ENCODE measurements at regions not wholly inside any gene's neighbourhood (a gene's known extent, or its start where the extent isn't known, plus 50 kb on each side); places are given as distances from the start of the nearest gene placed in this dataset.

DNA sequence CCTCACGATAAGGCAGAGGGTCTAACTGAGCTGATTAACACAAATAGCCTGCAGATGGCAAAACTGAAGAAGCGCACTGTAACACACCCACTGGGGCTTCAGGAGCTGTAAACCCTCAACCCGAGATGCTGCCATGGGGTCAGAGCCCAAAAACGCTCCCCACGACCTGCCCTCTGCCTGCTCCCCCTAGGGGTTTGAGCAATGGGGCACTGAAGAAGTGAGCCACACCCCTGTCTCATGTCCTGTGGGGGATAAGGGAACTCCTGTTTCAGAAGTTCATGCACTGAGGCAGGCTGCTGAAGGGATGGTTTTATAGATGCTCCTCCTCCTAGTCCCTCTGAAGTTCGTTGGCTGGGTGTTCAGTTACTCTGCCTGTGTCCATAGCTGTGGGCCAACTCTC lies 105.9 kb upstream of the CELF4 start:
- TF ChIP-seq, protein P1, sequence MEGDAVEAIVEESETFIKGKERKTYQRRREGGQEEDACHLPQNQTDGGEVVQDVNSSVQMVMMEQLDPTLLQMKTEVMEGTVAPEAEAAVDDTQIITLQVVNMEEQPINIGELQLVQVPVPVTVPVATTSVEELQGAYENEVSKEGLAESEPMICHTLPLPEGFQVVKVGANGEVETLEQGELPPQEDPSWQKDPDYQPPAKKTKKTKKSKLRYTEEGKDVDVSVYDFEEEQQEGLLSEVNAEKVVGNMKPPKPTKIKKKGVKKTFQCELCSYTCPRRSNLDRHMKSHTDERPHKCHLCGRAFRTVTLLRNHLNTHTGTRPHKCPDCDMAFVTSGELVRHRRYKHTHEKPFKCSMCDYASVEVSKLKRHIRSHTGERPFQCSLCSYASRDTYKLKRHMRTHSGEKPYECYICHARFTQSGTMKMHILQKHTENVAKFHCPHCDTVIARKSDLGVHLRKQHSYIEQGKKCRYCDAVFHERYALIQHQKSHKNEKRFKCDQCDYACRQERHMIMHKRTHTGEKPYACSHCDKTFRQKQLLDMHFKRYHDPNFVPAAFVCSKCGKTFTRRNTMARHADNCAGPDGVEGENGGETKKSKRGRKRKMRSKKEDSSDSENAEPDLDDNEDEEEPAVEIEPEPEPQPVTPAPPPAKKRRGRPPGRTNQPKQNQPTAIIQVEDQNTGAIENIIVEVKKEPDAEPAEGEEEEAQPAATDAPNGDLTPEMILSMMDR (IDR thresholded peaks at IDR 0.05): no peak
- TF ChIP-seq POLR2A (IDR thresholded peaks at IDR 0.05) (no peak), POLR2AphosphoS5 (IDR thresholded peaks at IDR 0.05) (no peak), EP300 (IDR thresholded peaks at IDR 0.05) (no peak)

Data from sigmoid colon (tissue), 4 donors.